Karpas-422 (cell line): ENCODE measurements at regions not wholly inside any gene's neighbourhood (a gene's known extent, or its start where the extent isn't known, plus 50 kb on each side); places are given as distances from the start of the nearest gene placed in this dataset.

Experiments used
- DNase-seq: peaks from one replicate; pipeline ENCODE4 v3.0.0-alpha.2; 2015
- H2AFZ ChIP-seq: fragments of 200-600 bp; sonication (generic); 2 replicates; pipeline ENCODE4 v1.6.1; 2014; ENCODE audit warnings: antibody characterized with exemption, low read length, mixed read lengths
- H3K27ac ChIP-seq: fragments of 200-600 bp; sonication (generic); 2 replicates; pipeline ENCODE4 v1.5.1; 2014; ENCODE audit warnings: mild to moderate bottlenecking, low read length, moderate library complexity
- H3K27me3 ChIP-seq: fragments of 200-600 bp; sonication (generic); 2 replicates; pipeline ENCODE4 v1.6.1; 2014; ENCODE audit warnings: low read length, mixed read lengths
- H3K36me3 ChIP-seq: fragments of 200-600 bp; sonication (generic); 2 replicates; pipeline ENCODE4 v1.6.1; 2014; ENCODE audit warnings: low read length, mixed read lengths; ENCODE audit not compliant: insufficient read depth
- H3K4me1 ChIP-seq: fragments of 200-600 bp; sonication (generic); 2 replicates; pipeline ENCODE4 v1.6.1; 2014; ENCODE audit warnings: mild to moderate bottlenecking, low read length, mixed read lengths
- H3K4me2 ChIP-seq: fragments of 200-600 bp; sonication (generic); 2 replicates; pipeline ENCODE4 v1.6.1; 2014; ENCODE audit warnings: low read length, low read depth, mild to moderate bottlenecking; ENCODE audit not compliant: poor library complexity, severe bottlenecking
- H3K4me3 ChIP-seq: fragments of 200-600 bp; sonication (generic); 2 replicates; pipeline ENCODE4 v1.5.1; 2014; ENCODE audit warnings: mild to moderate bottlenecking, antibody characterized with exemption, low read length, mixed read lengths
- H3K79me2 ChIP-seq: fragments of 200-600 bp; sonication (generic); 2 replicates; pipeline ENCODE4 v1.6.1; 2014; ENCODE audit warnings: mild to moderate bottlenecking, low read length, mixed read lengths
- H3K9ac ChIP-seq: fragments of 200-600 bp; sonication (generic); 2 replicates; pipeline ENCODE4 v1.6.0; 2014; ENCODE audit warnings: low read length
- H3K9me2 ChIP-seq: fragments of 200-600 bp; sonication (generic), shearing (Covaris generic); replicated peaks from 2 replicates; pipeline ENCODE4 v1.6.0; 2014; ENCODE audit warnings: mild to moderate bottlenecking, low read length, moderate library complexity; ENCODE audit not compliant: insufficient read depth
- H3K9me3 ChIP-seq: fragments of 300-700, 200-600 bp; sonication (generic); 2 replicates; pipeline ENCODE4 v1.6.1; 2014; ENCODE audit warnings: low read length, mixed read lengths
- H4K20me1 ChIP-seq: fragments of 200-600 bp; sonication (generic); 2 replicates; pipeline ENCODE4 v1.6.1; 2014; ENCODE audit warnings: mild to moderate bottlenecking, antibody characterized with exemption, low read length, low read depth; ENCODE audit not compliant: insufficient read depth

DNA sequence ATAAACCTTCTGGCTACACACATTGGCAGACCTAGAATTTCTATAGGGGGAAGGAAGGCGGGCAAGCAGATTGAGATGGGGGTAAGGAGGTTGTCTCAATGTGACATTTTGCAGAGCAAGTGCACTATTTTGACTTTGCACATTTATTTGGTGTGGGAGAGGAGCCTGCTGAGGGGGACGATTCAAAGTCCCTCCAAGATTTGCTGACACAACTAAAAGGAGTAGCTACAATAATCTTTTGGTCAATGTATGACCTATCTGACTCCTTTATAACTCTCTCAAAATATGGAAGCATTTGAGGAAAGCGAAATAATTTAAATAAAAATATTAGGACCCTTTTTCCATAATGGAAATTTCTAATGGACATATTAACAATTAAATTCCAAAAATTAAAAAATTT is 274.9 kb upstream of the PPARGC1A start:
- Histone ChIP-seq H3K27me3 (no peaks in the 10 kb centered on the region), H3K79me2 (no peaks in the 10 kb centered on the region), H3K27ac (no peak overlapping the region), H3K4me2 (no peak overlapping the region), H3K4me3 (no peak overlapping the region), H3K9ac (no peak overlapping the region), H3K9me3 (no peaks in the 10 kb centered on the region), H3K4me1 (no peaks in the 10 kb centered on the region), H3K9me2 (no peaks in the 10 kb centered on the region), H3K36me3 (no peaks in the 10 kb centered on the region), H2AFZ (no peak overlapping the region), H4K20me1 (no peaks in the 10 kb centered on the region)
- no peak for DNase-seq

DNA sequence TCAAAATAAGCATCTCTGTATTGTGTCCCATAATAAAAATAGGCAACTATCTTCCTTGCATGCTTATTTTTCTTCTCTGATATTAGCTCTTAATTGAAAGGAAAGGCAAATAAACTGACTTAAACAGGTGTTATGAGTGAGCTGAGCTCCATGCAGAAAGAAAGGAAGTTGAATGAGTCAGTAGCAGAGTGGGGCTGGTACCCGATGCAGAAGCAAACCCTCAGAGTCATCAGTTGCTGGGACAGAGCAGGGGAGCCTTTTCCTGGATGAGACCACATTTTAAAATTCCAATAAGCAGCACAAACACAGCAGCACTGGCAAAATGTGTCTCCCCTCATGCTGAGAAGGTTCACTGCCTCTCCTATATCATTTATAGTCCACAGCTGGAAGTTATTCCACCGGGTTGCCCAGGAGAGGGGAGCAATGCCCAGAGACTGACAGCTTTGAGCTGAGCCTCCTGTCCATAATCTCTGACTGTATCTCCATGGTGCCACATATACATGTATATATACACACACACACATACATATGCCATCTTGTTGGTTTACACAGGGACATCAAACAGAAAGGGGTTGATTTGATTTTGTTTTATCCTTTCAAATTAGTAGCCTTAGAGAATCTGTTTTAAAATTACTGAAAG is 274.3 kb upstream of the PPARGC1A start:
- H3K36me3 ChIP-seq = no peaks in the 10 kb centered on the region
- no peaks in the 10 kb centered on the region for H3K79me2 ChIP-seq
- H3K9me2 ChIP-seq = no peaks in the 10 kb centered on the region
- H3K4me1 ChIP-seq = no peaks in the 10 kb centered on the region
- no peak overlapping the region for H3K4me3 ChIP-seq
- H2AFZ ChIP-seq = no peak overlapping the region
- no peak overlapping the region for H3K9ac ChIP-seq
- DNase-seq = no peak
- no peak overlapping the region for H3K4me2 ChIP-seq
- no peaks in the 10 kb centered on the region for H3K27me3 ChIP-seq
- no peaks in the 10 kb centered on the region for H3K9me3 ChIP-seq
- no peaks in the 10 kb centered on the region for H4K20me1 ChIP-seq
- H3K27ac ChIP-seq = no peak overlapping the region

DNA sequence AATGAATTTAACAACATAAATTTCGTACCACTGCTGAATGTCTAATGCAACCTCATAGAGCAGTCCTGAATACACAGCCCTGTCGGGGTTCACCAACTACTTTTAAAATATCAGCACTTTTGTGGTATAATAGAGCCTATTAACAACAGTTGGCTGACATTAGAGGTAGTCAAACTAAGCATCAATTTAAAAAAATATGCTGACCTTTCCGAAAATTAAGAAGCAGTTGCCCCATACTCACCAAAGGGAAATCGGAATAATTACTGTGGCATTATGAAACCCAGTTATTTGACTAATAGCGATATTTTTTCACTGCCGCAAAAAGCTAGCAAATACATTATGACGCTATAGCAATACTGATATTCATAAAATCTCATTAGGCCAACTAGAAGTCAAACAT is 273.5 kb upstream of the PPARGC1A start:
- no peaks in the 10 kb centered on the region for H3K36me3 ChIP-seq
- no peak overlapping the region for H2AFZ ChIP-seq
- no peak overlapping the region for H3K4me3 ChIP-seq
- H3K9me2 ChIP-seq = no peaks in the 10 kb centered on the region
- no peaks in the 10 kb centered on the region for H3K4me1 ChIP-seq
- H3K9me3 ChIP-seq = no peaks in the 10 kb centered on the region
- H3K79me2 ChIP-seq = no peaks in the 10 kb centered on the region
- no peak for DNase-seq
- no peaks in the 10 kb centered on the region for H4K20me1 ChIP-seq
- H3K27me3 ChIP-seq = no peaks in the 10 kb centered on the region
- H3K27ac ChIP-seq = no peak overlapping the region
- no peak overlapping the region for H3K4me2 ChIP-seq
- H3K9ac ChIP-seq = no peak overlapping the region

DNA sequence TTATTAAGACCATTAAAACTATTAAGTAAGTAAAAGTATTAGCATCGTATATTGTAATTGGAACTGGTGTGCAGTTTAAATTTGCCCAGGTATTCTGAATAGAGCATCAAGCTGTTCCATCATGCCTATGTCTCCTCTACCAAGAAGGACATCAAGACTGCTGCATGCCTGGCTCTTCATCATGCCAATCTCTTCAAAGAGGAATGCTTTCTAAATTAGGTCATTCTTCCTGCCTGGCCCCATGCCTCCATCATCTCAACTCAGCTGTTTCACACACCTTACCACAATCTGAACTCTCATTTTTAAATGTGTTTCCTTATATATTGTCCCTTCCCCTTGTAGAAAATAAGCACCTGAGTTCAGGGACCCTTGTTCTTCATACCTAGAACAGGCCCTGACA is 270.5 kb upstream of the PPARGC1A start:
- Histone ChIP-seq H3K4me2 (no peak overlapping the region), H4K20me1 (no peaks in the 10 kb centered on the region), H3K9ac (no peak overlapping the region), H3K9me2 (no peaks in the 10 kb centered on the region), H3K9me3 (no peaks in the 10 kb centered on the region), H2AFZ (no peak overlapping the region), H3K4me1 (no peaks in the 10 kb centered on the region), H3K36me3 (no peaks in the 10 kb centered on the region), H3K27ac (no peak overlapping the region), H3K79me2 (no peaks in the 10 kb centered on the region), H3K27me3 (no peaks in the 10 kb centered on the region), H3K4me3 (no peak overlapping the region)
- DNase-seq = no peak

DNA sequence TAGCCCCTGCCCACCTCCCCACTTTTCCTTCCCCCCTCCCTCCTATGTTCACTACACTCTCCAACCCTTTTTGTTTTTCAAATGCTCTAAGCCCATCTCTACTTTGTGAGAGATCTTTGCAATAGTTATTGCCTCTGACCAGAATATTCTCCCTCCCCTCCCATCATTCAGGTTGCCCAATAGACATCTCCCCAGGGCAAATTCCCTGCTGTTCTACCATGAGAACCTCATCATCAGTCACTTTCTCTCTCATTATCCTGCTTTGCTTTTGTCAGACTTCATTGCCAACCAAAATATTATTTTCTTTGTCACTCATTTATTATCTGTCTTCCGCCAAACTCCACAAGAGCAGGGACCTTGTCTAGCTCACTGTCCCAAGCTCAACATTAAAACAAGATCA is 268.2 kb upstream of the PPARGC1A start:
- Histone ChIP-seq H3K4me2 (no peak overlapping the region), H3K27me3 (no peaks in the 10 kb centered on the region), H4K20me1 (no peaks in the 10 kb centered on the region), H3K4me3 (no peak overlapping the region), H2AFZ (no peak overlapping the region), H3K36me3 (no peaks in the 10 kb centered on the region), H3K4me1 (no peaks in the 10 kb centered on the region), H3K79me2 (no peaks in the 10 kb centered on the region), H3K9me3 (no peaks in the 10 kb centered on the region), H3K9me2 (no peaks in the 10 kb centered on the region), H3K9ac (no peak overlapping the region), H3K27ac (no peak overlapping the region)
- no peak for DNase-seq

DNA sequence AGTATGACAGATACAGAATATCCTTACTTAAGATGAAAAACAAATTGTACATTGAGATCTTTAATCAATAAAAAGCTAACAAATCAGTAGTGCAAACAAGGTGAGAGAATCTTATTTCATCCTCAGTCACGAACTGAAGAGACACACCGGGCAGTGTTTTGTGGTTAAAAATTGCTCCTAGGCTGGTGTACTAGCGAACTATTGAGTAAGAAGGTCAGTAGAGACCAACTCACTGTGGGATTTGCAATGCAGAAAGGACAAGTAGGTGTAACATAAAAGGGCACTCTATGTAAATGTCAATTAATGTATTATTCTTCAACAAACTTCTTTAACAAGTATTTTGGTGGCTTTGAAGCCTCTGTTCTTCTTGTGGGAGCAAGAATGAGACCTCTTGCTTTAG is 260.2 kb upstream of the PPARGC1A start:
- DNase-seq = no peak
- Histone ChIP-seq H3K9ac (no peak overlapping the region), H3K79me2 (no peaks in the 10 kb centered on the region), H4K20me1 (no peaks in the 10 kb centered on the region), H3K27ac (no peak overlapping the region), H3K9me3 (no peaks in the 10 kb centered on the region), H3K4me2 (no peak overlapping the region), H2AFZ (no peak overlapping the region), H3K9me2 (no peaks in the 10 kb centered on the region), H3K4me3 (no peak overlapping the region), H3K36me3 (no peaks in the 10 kb centered on the region), H3K27me3 (no peaks in the 10 kb centered on the region), H3K4me1 (no peaks in the 10 kb centered on the region)

DNA sequence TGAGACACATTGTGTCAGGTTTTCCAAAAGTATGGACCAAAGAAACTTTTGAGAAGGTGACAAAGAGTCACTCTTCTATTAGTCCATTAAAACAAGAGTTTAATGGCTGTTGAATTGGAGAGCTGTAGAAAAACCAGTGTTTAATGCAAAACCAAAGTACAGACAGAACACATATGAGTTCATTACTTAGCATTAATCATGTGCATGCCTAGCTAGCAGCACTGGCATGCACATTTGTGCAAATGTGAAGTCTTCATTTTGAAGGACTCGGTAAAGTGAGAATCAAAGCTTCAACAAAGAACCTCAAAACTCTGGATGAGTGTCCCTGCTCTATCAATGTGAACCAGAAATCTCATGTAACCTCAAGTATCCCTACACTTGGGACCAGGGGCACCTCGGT is 256.3 kb upstream of the PPARGC1A start:
- Histone ChIP-seq H3K27me3 (no peaks in the 10 kb centered on the region), H3K4me3 (no peak overlapping the region), H3K4me1 (no peaks in the 10 kb centered on the region), H3K9me3 (no peaks in the 10 kb centered on the region), H2AFZ (no peak overlapping the region), H3K36me3 (no peaks in the 10 kb centered on the region), H3K27ac (no peak overlapping the region), H3K9ac (no peak overlapping the region), H3K4me2 (no peak overlapping the region), H3K79me2 (no peaks in the 10 kb centered on the region), H3K9me2 (no peaks in the 10 kb centered on the region), H4K20me1 (no peaks in the 10 kb centered on the region)
- no peak for DNase-seq

DNA sequence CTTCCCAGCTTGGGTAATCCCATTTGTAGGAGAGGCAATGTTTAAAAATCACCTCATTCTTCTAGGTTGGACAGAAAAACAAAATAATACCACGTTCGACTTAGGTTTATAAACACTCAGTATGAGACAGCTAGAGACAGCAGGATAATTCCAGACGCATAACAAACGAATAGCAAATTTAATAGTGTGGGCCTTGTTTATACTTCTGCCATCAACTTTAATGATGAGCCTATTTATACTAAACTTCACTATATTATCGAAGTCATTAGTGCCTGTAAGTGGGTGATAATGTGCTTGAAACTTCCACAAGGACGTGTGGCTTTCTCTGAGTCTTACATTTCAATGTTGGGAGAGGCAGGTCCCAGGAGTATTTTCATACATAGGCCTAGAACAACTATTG is 255.7 kb upstream of the PPARGC1A start:
- H3K4me3 ChIP-seq = no peak overlapping the region
- H4K20me1 ChIP-seq = no peaks in the 10 kb centered on the region
- DNase-seq = no peak
- H3K79me2 ChIP-seq = no peaks in the 10 kb centered on the region
- no peaks in the 10 kb centered on the region for H3K9me3 ChIP-seq
- H3K9ac ChIP-seq = no peak overlapping the region
- H3K9me2 ChIP-seq = no peaks in the 10 kb centered on the region
- no peaks in the 10 kb centered on the region for H3K4me1 ChIP-seq
- H3K27ac ChIP-seq = no peak overlapping the region
- no peak overlapping the region for H3K4me2 ChIP-seq
- H3K36me3 ChIP-seq = no peaks in the 10 kb centered on the region
- H3K27me3 ChIP-seq = no peaks in the 10 kb centered on the region
- H2AFZ ChIP-seq = no peak overlapping the region

DNA sequence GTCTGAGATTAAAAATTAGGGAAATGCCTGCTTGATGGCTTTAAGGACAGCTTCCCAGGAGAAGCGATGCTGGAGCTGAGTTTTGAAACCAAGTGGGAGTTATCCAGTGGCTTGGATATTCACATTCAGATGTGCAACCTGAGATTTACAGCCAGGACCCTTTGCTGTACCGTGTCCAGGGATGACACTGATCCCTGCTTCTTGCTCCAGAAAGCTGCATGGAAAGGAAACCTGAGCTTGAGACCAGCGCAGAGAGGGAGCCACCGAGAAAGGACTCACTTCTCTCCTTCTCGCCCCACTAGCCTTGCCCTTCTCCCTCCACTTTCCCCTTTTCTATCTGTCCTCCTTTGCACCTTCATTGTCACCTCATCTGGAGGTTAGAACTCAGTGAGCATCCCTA is 254.5 kb upstream of the PPARGC1A start:
- Histone ChIP-seq H3K79me2 (no peaks in the 10 kb centered on the region), H3K4me2 (no peak overlapping the region), H3K27ac (no peak overlapping the region), H3K4me1 (no peaks in the 10 kb centered on the region), H3K9me3 (no peaks in the 10 kb centered on the region), H3K9ac (no peak overlapping the region), H4K20me1 (no peaks in the 10 kb centered on the region), H2AFZ (no peak overlapping the region), H3K4me3 (no peak overlapping the region), H3K36me3 (no peaks in the 10 kb centered on the region), H3K9me2 (no peaks in the 10 kb centered on the region), H3K27me3 (no peaks in the 10 kb centered on the region)
- no peak for DNase-seq
